ENCODE measurements at regions not wholly inside any gene's neighbourhood (a gene's known extent, or its start where the extent isn't known, plus 50 kb on each side); places are given as distances from the start of the nearest gene placed in this dataset.
"Not testable (repeated sequence)": the region's sequence is repeated elsewhere in the genome, so short reads cannot be mapped to it uniquely, and the experiment has no call there.

GRCh38 chr4:155064934-155065333 lies 143.5 kb upstream of the NPY2R start:
- intact Hi-C loops (cut with DNase I); DNase-seq; H3K4me3 ChIP-seq (ENCODE audit: low read length); H3K9me3 ChIP-seq (ENCODE audit: control insufficient read depth, low read length); H3K27ac ChIP-seq (ENCODE audit: low read length); ATAC-seq; H3K4me1 ChIP-seq (ENCODE audit: control insufficient read depth, insufficient read depth, low read length); H3K27me3 ChIP-seq (ENCODE audit: control insufficient read depth, insufficient read depth): not testable (repeated sequence)
- WGBS = 86% methylated on average over 7 of the region's 7 CpGs

DNA sequence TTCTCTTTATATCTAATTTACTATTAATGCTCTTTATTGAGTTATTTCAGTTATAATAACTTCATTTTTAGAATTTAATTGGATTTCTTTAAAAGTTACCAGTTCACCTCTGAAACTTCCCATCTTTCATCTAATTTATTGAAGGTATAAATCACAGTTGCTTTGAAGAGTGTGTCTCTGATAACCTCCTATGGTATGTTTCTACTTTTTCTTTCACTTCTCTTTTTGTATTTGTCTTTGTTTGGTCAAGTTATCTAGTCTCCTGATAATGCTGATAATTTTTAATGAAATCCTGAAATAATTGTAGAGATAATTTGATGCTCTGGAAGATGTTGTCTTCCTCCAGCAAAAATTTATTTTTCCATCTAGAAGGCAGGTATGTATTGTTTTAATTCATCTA lies 141.6 kb upstream of the NPY2R start:
- intact Hi-C loops (cut with DNase I) = no loop called here
- no peaks in the 10 kb centered on the region for H3K9me3 ChIP-seq (ENCODE audit: control insufficient read depth, low read length)
- H3K27me3 ChIP-seq (ENCODE audit: control insufficient read depth, insufficient read depth) = no peaks in the 10 kb centered on the region
- H3K4me1 ChIP-seq (ENCODE audit: control insufficient read depth, insufficient read depth, low read length) = no peaks in the 10 kb centered on the region
- DNase-seq = no peak
- no peak overlapping the region for H3K4me3 ChIP-seq (ENCODE audit: low read length)
- H3K27ac ChIP-seq (ENCODE audit: low read length) = no peak overlapping the region
- no peak for ATAC-seq

DNA sequence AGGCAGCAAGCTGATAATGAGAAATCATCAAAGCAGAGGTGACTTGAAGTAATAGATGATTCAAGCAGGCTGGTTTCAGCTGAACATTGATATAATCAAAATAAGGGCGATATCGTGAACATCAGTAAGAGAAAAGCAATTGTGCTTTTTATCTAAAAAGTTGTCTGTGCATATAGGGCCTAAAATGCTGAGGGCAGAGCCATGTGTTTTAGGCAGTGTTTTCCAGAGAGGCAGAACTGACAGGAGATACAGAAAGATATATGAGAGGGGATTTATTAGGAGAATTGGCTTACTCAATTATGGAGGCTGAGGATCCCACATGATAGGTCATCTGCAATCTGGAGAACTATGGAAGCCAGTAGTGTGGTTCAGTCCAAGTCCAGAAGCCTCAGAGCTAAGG lies 136.5 kb upstream of the NPY2R start:
- intact Hi-C loops (cut with DNase I) = no loop called here
- WGBS = 79% methylated on average over 2 of the region's 2 CpGs
- DNase-seq = no peak
- Histone ChIP-seq H3K27me3 (ENCODE audit: control insufficient read depth, insufficient read depth) (no peaks in the 10 kb centered on the region), H3K4me1 (ENCODE audit: control insufficient read depth, insufficient read depth, low read length) (no peaks in the 10 kb centered on the region), H3K27ac (ENCODE audit: low read length) (no peak overlapping the region), H3K9me3 (ENCODE audit: control insufficient read depth, low read length) (no peaks in the 10 kb centered on the region), H3K4me3 (ENCODE audit: low read length) (no peak overlapping the region)
- ATAC-seq = no peak

GRCh38 chr4:155072417-155072816 lies 136.0 kb upstream of the NPY2R start:
- Histone ChIP-seq H3K4me3 (ENCODE audit: low read length) (no peak overlapping the region), H3K4me1 (ENCODE audit: control insufficient read depth, insufficient read depth, low read length) (no peaks in the 10 kb centered on the region), H3K9me3 (ENCODE audit: control insufficient read depth, low read length) (no peaks in the 10 kb centered on the region), H3K27me3 (ENCODE audit: control insufficient read depth, insufficient read depth) (no peaks in the 10 kb centered on the region), H3K27ac (ENCODE audit: low read length) (no peak overlapping the region)
- ATAC-seq = no peak
- 94% methylated on average over 4 of the region's 4 CpGs for WGBS
- intact Hi-C loops (cut with DNase I) = no loop called here
- DNase-seq = no peak

DNA sequence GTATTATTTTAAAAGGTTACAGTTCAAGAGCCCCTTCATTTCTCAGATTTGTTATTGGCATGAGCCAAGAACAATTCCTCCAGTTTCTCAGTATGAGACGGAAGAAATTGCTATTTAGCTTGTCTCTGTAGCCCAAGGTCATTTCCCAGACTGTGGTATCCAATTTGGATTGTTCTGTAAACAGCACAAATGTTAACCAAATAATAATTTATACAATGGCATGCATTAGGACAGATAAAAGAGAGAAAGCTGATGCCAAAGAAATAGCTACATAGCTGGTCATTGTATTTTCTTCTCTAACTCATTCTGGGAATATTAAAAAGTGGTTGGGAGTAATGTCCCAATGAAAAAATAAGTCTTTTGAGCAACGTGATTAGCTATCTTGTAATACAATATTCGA lies 134.6 kb upstream of the NPY2R start:
- Histone ChIP-seq H3K27me3 (ENCODE audit: control insufficient read depth, insufficient read depth) (no peaks in the 10 kb centered on the region), H3K4me3 (ENCODE audit: low read length) (no peak overlapping the region), H3K27ac (ENCODE audit: low read length) (no peak overlapping the region), H3K9me3 (ENCODE audit: control insufficient read depth, low read length) (no peaks in the 10 kb centered on the region), H3K4me1 (ENCODE audit: control insufficient read depth, insufficient read depth, low read length) (no peaks in the 10 kb centered on the region)
- ATAC-seq = no peak
- DNase-seq = no peak
- 32% methylated on average over 3 of the region's 3 CpGs for WGBS
- intact Hi-C loops (cut with DNase I) = no loop called here

DNA sequence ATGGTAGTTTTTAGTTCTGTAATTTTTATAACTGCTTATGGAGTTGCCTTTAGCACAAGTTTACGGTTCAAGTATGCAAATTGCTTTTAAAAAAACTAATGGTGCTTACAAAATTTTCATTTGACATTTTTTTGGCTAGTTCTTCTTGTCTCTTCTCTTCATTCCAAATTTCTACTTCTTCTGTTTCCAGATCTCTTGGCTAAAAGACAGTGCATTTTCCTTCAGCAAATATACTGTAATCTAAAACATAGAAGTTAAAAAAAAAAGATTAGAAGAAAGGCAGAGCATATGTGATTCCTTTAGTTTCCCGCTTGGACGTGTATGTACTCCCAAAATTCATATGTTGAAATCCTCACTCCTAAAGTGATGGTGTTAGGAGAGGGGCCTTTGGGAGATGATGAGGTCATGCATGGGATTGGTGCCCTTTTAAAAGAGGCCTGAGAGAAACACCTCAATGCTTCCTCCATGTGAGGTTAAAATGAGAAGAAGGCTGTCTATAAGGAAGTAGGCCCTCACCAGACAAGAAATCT lies 132.1 kb upstream of the NPY2R start:
- H3K27ac ChIP-seq (ENCODE audit: low read length) = no peak overlapping the region
- H3K4me1 ChIP-seq (ENCODE audit: control insufficient read depth, insufficient read depth, low read length) = no peaks in the 10 kb centered on the region
- no peaks in the 10 kb centered on the region for H3K27me3 ChIP-seq (ENCODE audit: control insufficient read depth, insufficient read depth)
- 52% methylated on average over 3 of the region's 3 CpGs for WGBS
- H3K9me3 ChIP-seq (ENCODE audit: control insufficient read depth, low read length) = no peaks in the 10 kb centered on the region
- H3K4me3 ChIP-seq (ENCODE audit: low read length) = no peak overlapping the region
- intact Hi-C loops (cut with DNase I) = no loop called here
- no peak for ATAC-seq
- DNase-seq = no peak

GRCh38 chr4:155077452-155078229 lies 130.8 kb upstream of the NPY2R start:
- WGBS = 87% methylated on average over 2 of the region's 2 CpGs
- intact Hi-C loops (cut with DNase I) = no loop called here

GRCh38 chr4:155079871-155080270 lies 128.6 kb upstream of the NPY2R start:
- DNase-seq (no peak), ATAC-seq (no peak)
- Histone ChIP-seq H3K4me1 (ENCODE audit: control insufficient read depth, insufficient read depth, low read length) (no peaks in the 10 kb centered on the region), H3K27me3 (ENCODE audit: control insufficient read depth, insufficient read depth) (no peaks in the 10 kb centered on the region), H3K9me3 (ENCODE audit: control insufficient read depth, low read length) (no peaks in the 10 kb centered on the region), H3K4me3 (ENCODE audit: low read length) (no peak overlapping the region), H3K27ac (ENCODE audit: low read length) (no peak overlapping the region)
- intact Hi-C loops (cut with DNase I) = no loop called here

More at GRCh38 chr4:155077452-155078229, 130.8 kb upstream of the NPY2R start:
- H3K4me3 ChIP-seq (ENCODE audit: low read length) = no peak overlapping the region
- H3K9me3 ChIP-seq (ENCODE audit: control insufficient read depth, low read length) = no peaks in the 10 kb centered on the region
- DNase-seq (no peak), ATAC-seq (no peak)
- H3K4me1 ChIP-seq (ENCODE audit: control insufficient read depth, insufficient read depth, low read length) = no peaks in the 10 kb centered on the region
- H3K27me3 ChIP-seq (ENCODE audit: control insufficient read depth, insufficient read depth) = no peaks in the 10 kb centered on the region
- no peak overlapping the region for H3K27ac ChIP-seq (ENCODE audit: low read length)

DNA sequence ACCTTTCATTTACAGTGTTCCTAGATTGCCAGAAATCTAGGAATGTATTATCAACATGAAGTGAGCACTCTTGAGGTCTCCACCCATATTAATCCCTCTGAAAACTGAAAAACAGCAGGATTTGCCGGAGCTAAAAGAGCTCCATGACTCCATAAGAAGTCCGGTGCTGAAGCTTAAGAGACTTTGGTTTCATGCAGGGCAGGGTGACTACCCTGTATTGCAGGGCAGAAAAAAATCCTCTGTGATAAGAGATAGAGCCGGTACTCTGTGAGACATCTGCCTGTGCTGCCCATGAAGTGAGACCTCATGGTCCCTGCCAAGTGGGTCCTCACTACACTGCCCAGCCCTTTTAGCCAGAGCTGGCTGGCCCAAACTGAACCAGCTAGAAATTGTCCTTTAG lies 127.2 kb upstream of the NPY2R start:
- no peak for DNase-seq
- no peaks in the 10 kb centered on the region for H3K9me3 ChIP-seq (ENCODE audit: control insufficient read depth, low read length)
- 64% methylated on average over 3 of the region's 3 CpGs for WGBS
- no peaks in the 10 kb centered on the region for H3K4me1 ChIP-seq (ENCODE audit: control insufficient read depth, insufficient read depth, low read length)
- ATAC-seq = no peak
- no peak overlapping the region for H3K4me3 ChIP-seq (ENCODE audit: low read length)
- no peaks in the 10 kb centered on the region for H3K27me3 ChIP-seq (ENCODE audit: control insufficient read depth, insufficient read depth)
- intact Hi-C loops (cut with DNase I) = no loop called here
- no peak overlapping the region for H3K27ac ChIP-seq (ENCODE audit: low read length)

DNA sequence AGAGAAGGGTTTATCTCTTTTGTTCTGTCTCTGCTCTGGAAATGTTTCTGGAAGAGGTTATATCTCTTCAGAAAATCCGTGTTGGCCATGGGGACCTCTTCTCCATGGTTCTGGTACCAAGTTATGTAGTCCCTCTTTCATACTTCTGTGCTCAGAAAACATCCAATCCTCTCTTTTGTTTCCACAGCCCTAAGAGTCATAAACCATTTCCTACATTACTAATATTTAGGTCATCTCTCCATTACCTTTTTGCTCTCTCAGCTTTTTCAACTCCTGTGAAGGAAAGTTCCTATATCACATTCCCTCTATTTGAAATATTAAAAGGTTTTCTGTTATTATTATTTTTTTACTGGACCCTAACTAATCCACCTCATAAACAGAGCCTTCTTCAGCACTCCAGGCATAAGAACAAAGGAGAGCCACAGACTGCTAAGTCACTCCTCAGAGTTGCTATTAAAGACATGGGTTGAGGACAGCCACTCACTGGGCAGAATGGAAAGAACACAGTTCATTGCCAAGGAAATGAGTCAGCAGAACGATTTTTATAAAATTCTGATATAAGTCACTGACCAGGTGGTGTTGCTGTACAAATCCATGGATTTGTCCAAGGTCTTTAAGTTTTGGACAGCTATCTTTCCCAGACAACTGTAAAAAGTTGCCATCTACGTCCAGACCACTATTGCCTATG lies 122.4 kb upstream of the NPY2R start:
- WGBS = 55% methylated on average over 3 of the region's 3 CpGs
- Histone ChIP-seq H3K27ac (ENCODE audit: low read length) (no peak overlapping the region), H3K27me3 (ENCODE audit: control insufficient read depth, insufficient read depth) (no peaks in the 10 kb centered on the region), H3K9me3 (ENCODE audit: control insufficient read depth, low read length) (no peaks in the 10 kb centered on the region), H3K4me3 (ENCODE audit: low read length) (no peak overlapping the region), H3K4me1 (ENCODE audit: control insufficient read depth, insufficient read depth, low read length) (no peaks in the 10 kb centered on the region)
- intact Hi-C loops (cut with DNase I) = no loop called here
- ATAC-seq = no peak
- no peak for DNase-seq

GRCh38 chr4:155094201-155094820 lies 114.1 kb upstream of the NPY2R start:
- Histone ChIP-seq H3K4me1 (ENCODE audit: control insufficient read depth, insufficient read depth, low read length) (no peaks in the 10 kb centered on the region), H3K27ac (ENCODE audit: low read length) (no peak overlapping the region), H3K9me3 (ENCODE audit: control insufficient read depth, low read length) (no peaks in the 10 kb centered on the region), H3K4me3 (ENCODE audit: low read length) (no peak overlapping the region), H3K27me3 (ENCODE audit: control insufficient read depth, insufficient read depth) (no peaks in the 10 kb centered on the region)
- intact Hi-C loops (cut with DNase I) = no loop called here
- no peak for DNase-seq
- WGBS = 65% methylated on average over 3 of the region's 3 CpGs
- no peak for ATAC-seq

Data from right cardiac atrium (tissue), 5 donors.